ENCODE measurements at regions not wholly inside any gene's neighbourhood (a gene's known extent, or its start where the extent isn't known, plus 50 kb on each side); places are given as distances from the start of the nearest gene placed in this dataset.

DNA sequence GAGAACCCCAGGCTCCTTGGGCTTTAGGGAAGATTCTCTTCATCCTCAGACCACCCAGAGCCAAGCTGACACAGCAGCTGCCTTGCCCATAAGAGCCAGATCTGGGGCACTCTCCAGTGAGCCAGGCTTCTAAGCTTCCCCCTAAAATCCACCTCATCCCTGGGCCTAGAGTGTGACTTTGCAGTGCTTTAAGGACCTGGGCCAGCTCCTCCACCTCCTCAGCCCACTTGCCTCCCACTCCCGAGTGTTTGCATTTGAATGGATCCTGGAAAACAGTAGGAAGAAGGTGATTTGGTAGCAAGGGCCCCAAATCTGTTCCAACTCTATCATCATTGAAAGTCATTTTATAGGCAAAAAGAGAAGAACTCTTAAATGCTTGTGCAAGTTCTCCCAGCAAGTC, 108.7 kb upstream of the UBL3 start:
- ATAC-seq (ENCODE audit: low FRiP score in 2 of 2) (no peak), DNase-seq (no peak)
- Histone ChIP-seq H3K9me3 (no peaks in the 10 kb centered on the region), H3K4me1 (no peaks in the 10 kb centered on the region), H3K27ac (no peak overlapping the region), H3K4me3 (no peak overlapping the region), H3K36me3 (no peaks in the 10 kb centered on the region), H3K27me3 (no peaks in the 10 kb centered on the region)
- TF ChIP-seq CTCF (IDR thresholded peaks at IDR 0.05) (no peak), POLR2AphosphoS5 (IDR thresholded peaks at IDR 0.05) (no peak), POLR2A (IDR thresholded peaks at IDR 0.05) (no peak), EP300 (IDR thresholded peaks at IDR 0.05) (no peak)
- WGBS, 2 donors, result 80 to 86% methylated on average over 1 of the region's 1 CpG

DNA sequence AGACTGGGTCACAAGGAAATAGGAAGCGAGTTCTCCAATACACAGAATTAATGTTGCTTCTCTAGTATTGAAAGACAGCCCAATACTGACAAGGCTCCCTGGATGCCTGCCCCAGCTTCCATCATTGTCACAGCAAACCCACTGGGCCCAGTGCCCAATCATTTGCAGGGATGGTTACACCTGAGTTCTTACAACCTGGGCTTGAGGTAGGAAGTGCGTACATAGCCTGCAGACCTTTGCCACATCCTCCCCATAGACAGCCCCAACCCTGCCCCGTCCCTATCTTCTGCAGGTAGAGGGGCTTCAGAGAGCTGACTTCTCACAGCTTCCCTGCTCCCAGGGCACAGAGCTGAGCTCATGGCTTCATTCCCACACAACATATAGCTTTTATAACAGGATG, 108.1 kb upstream of the UBL3 start:
- 96 to 99% methylated on average over 3 of the region's 3 CpGs for WGBS, 2 donors
- H3K27ac ChIP-seq, result no peak overlapping the region
- H3K36me3 ChIP-seq, result no peaks in the 10 kb centered on the region
- no peak overlapping the region for H3K4me3 ChIP-seq
- peaks cover 0 to 3% (median 0%) of the 10 kb centered on the region in 4 donors for H3K4me1 ChIP-seq
- DNase-seq, result no peak
- ATAC-seq (ENCODE audit: low FRiP score in 2 of 2), result no peak
- no peaks in the 10 kb centered on the region for H3K9me3 ChIP-seq
- TF ChIP-seq POLR2A (IDR thresholded peaks at IDR 0.05) (no peak), EP300 (IDR thresholded peaks at IDR 0.05) (no peak), CTCF (IDR thresholded peaks at IDR 0.05) (no peak), POLR2AphosphoS5 (IDR thresholded peaks at IDR 0.05) (no peak)
- no peaks in the 10 kb centered on the region for H3K27me3 ChIP-seq

- Histone ChIP-seq H3K36me3 (no peaks in the 10 kb centered on the region), H3K4me3 (no peak overlapping the region), H3K27ac (no peak overlapping the region), H3K4me1 (peaks cover 0 to 3% (median 0%) of the 10 kb centered on the region in 4 donors), H3K9me3 (no peaks in the 10 kb centered on the region), H3K27me3 (no peaks in the 10 kb centered on the region)
- WGBS, 2 donors, result 32 to 42% methylated on average over 8 of the region's 8 CpGs
- no peak for ATAC-seq (ENCODE audit: low FRiP score in 2 of 2)
- DNase-seq, result no peak
- TF ChIP-seq CTCF (IDR thresholded peaks at IDR 0.05) (no peak), EP300 (IDR thresholded peaks at IDR 0.05) (no peak), POLR2AphosphoS5 (IDR thresholded peaks at IDR 0.05) (no peak)
Measured at GRCh38 chr13:29957320-29957719, 106.9 kb upstream of the UBL3 start.

DNA sequence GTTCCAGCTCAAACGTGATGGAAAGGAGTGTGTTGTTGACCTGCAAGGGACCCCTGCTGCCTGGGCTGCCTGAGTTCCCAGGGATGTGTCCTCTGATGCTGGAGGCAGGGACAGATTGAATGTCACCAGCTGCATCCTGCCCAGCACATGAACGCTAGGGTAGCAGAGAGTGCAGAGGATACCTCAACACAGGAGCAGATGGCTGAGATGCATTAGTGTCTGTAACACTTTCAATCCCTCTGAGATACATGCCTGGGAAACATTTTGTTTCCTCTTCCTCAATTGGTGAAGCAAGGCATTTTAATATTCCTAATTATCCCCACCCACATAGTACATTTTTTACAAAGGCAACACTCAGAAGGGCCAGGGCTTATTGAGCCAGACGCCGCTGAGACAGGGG, 106.4 kb upstream of the UBL3 start:
- Histone ChIP-seq H3K4me3 (no peak overlapping the region), H3K4me1 (peaks cover 0 to 3% (median 0%) of the 10 kb centered on the region in 4 donors), H3K27ac (no peak overlapping the region), H3K9me3 (no peaks in the 10 kb centered on the region), H3K27me3 (no peaks in the 10 kb centered on the region), H3K36me3 (no peaks in the 10 kb centered on the region)
- TF ChIP-seq POLR2A (IDR thresholded peaks at IDR 0.05), result no peak
- no peak for TF ChIP-seq EP300 (IDR thresholded peaks at IDR 0.05)
- no peak for TF ChIP-seq CTCF (IDR thresholded peaks at IDR 0.05)
- TF ChIP-seq POLR2AphosphoS5 (IDR thresholded peaks at IDR 0.05), result no peak
- DNase-seq (no peak), ATAC-seq (ENCODE audit: low FRiP score in 2 of 2) (no peak)
- WGBS, 2 donors, result 28 to 32% methylated on average over 4 of the region's 4 CpGs

GRCh38 chr13:29955137-29955650, 104.8 kb upstream of the UBL3 start:
- no peaks in the 10 kb centered on the region for H3K27me3 ChIP-seq
- TF ChIP-seq POLR2AphosphoS5 (IDR thresholded peaks at IDR 0.05) (no peak), EP300 (IDR thresholded peaks at IDR 0.05) (no peak), POLR2A (IDR thresholded peaks at IDR 0.05) (no peak), CTCF (IDR thresholded peaks at IDR 0.05) (no peak)
- H3K27ac ChIP-seq, result no peak overlapping the region
- no peak overlapping the region for H3K4me3 ChIP-seq
- 67 to 98% methylated on average over 2 of the region's 2 CpGs for WGBS, 2 donors
- DNase-seq (no peak), ATAC-seq (ENCODE audit: low FRiP score in 2 of 2) (no peak)
- no peaks in the 10 kb centered on the region for H3K9me3 ChIP-seq
- H3K4me1 ChIP-seq, result peaks cover 0 to 3% (median 0%) of the 10 kb centered on the region in 4 donors
- no peaks in the 10 kb centered on the region for H3K36me3 ChIP-seq

Measured in upper lobe of left lung (tissue), 6 donors.